ENCODE measurements at regions not wholly inside any gene's neighbourhood (a gene's known extent, or its start where the extent isn't known, plus 50 kb on each side); places are given as distances from the start of the nearest gene placed in this dataset.

- TF ChIP-seq CTCF (conservative IDR thresholded peaks at IDR 0.05 in 1 of 2, IDR thresholded peaks at IDR 0.05 in 1 of 2; ENCODE audit: low read depth in 1 of 2, low read length in 2 of 2): no peak
- no peak for TF ChIP-seq EZH2 (IDR thresholded peaks at IDR 0.05; ENCODE audit: low read length, missing control alignments)
Measured at GRCh38 chrX:114361076-114361725, 222.7 kb upstream of the HTR2C start.

All from fibroblast of lung (primary cell).